ENCODE measurements at regions not wholly inside any gene's neighbourhood (a gene's known extent, or its start where the extent isn't known, plus 50 kb on each side); places are given as distances from the start of the nearest gene placed in this dataset.
A peak's percentile ranks its signal among the peaks of the same experiment; 100 is the strongest.

- no peaks in the 10 kb centered on the region for H3K36me3 Mint-ChIP-seq
- peaks cover 31% of the 10 kb centered on the region for H3K9me3 Mint-ChIP-seq
- TF ChIP-seq CTCF (IDR thresholded peaks at IDR 0.05; ENCODE audit: unreplicated experiment), result no peak
- no peak for DNase-seq (ENCODE audit: low spot score in 2 of 2, unreplicated experiment in 2 of 2)
- H3K4me1 Mint-ChIP-seq, result peaks cover 4% of the 10 kb centered on the region
- no peak overlapping the region for H3K27ac Mint-ChIP-seq
- no peak overlapping the region for H3K4me3 Mint-ChIP-seq
- H3K27me3 Mint-ChIP-seq (ENCODE audit: low read depth), result no peaks in the 10 kb centered on the region
Observed at GRCh38 chrX:30060718-30061117, 154.6 kb upstream of the MAGEB2 start.

- H3K36me3 Mint-ChIP-seq, result peaks cover 8% of the 10 kb centered on the region
- no peak overlapping the region for H3K4me3 Mint-ChIP-seq
- no peak for TF ChIP-seq CTCF (IDR thresholded peaks at IDR 0.05; ENCODE audit: unreplicated experiment)
- DNase-seq (ENCODE audit: low spot score in 2 of 2, unreplicated experiment in 2 of 2), result no peak
- H3K27ac Mint-ChIP-seq, result peak overlapping the region; percentile 13
- peaks cover 36% of the 10 kb centered on the region for H3K9me3 Mint-ChIP-seq
- peaks cover 4% of the 10 kb centered on the region for H3K4me1 Mint-ChIP-seq
- no peaks in the 10 kb centered on the region for H3K27me3 Mint-ChIP-seq (ENCODE audit: low read depth)
Observed at GRCh38 chrX:30065226-30065625, 150.1 kb upstream of the MAGEB2 start.

GRCh38 chrX:30067677-30068076 lies 147.7 kb upstream of the MAGEB2 start:
- H3K4me3 Mint-ChIP-seq, result no peak overlapping the region
- peaks cover 4% of the 10 kb centered on the region for H3K4me1 Mint-ChIP-seq
- no peak for TF ChIP-seq CTCF (IDR thresholded peaks at IDR 0.05; ENCODE audit: unreplicated experiment)
- peaks cover 38% of the 10 kb centered on the region for H3K9me3 Mint-ChIP-seq
- no peaks in the 10 kb centered on the region for H3K27me3 Mint-ChIP-seq (ENCODE audit: low read depth)
- H3K36me3 Mint-ChIP-seq, result peaks cover 8% of the 10 kb centered on the region
- H3K27ac Mint-ChIP-seq, result no peak overlapping the region
- DNase-seq (ENCODE audit: low spot score in 2 of 2, unreplicated experiment in 2 of 2), result no peak

- Mint-ChIP-seq H3K36me3 (peaks cover 8% of the 10 kb centered on the region), H3K27ac (no peak overlapping the region), H3K27me3 (ENCODE audit: low read depth) (no peaks in the 10 kb centered on the region), H3K9me3 (peaks cover 46% of the 10 kb centered on the region), H3K4me3 (no peak overlapping the region), H3K4me1 (no peaks in the 10 kb centered on the region)
- no peak for DNase-seq (ENCODE audit: low spot score in 2 of 2, unreplicated experiment in 2 of 2)
- no peak for TF ChIP-seq CTCF (IDR thresholded peaks at IDR 0.05; ENCODE audit: unreplicated experiment)
Observed at GRCh38 chrX:30085571-30085970, 129.8 kb upstream of the MAGEB2 start.

- no peak overlapping the region for H3K4me3 Mint-ChIP-seq
- DNase-seq (ENCODE audit: low spot score in 2 of 2, unreplicated experiment in 2 of 2), result no peak
- H3K9me3 Mint-ChIP-seq, result no peaks in the 10 kb centered on the region
- no peaks in the 10 kb centered on the region for H3K4me1 Mint-ChIP-seq
- no peaks in the 10 kb centered on the region for H3K27me3 Mint-ChIP-seq (ENCODE audit: low read depth)
- TF ChIP-seq CTCF (IDR thresholded peaks at IDR 0.05; ENCODE audit: unreplicated experiment), result no peak
- H3K27ac Mint-ChIP-seq, result no peak overlapping the region
- H3K36me3 Mint-ChIP-seq, result no peaks in the 10 kb centered on the region
Observed at GRCh38 chrX:30111431-30111830, 103.9 kb upstream of the MAGEB2 start.

GRCh38 chrX:30141966-30142365 lies 73.4 kb upstream of the MAGEB2 start:
- H3K36me3 Mint-ChIP-seq, result no peaks in the 10 kb centered on the region
- H3K27ac Mint-ChIP-seq, result no peak overlapping the region
- DNase-seq (ENCODE audit: low spot score in 2 of 2, unreplicated experiment in 2 of 2), result no peak
- no peak overlapping the region for H3K4me3 Mint-ChIP-seq
- peak; percentile 3 for TF ChIP-seq CTCF (IDR thresholded peaks at IDR 0.05; ENCODE audit: unreplicated experiment)
- H3K9me3 Mint-ChIP-seq, result peaks cover 12% of the 10 kb centered on the region
- H3K27me3 Mint-ChIP-seq (ENCODE audit: low read depth), result no peaks in the 10 kb centered on the region
- no peaks in the 10 kb centered on the region for H3K4me1 Mint-ChIP-seq
